ENCODE measurements at regions not wholly inside any gene's neighbourhood (a gene's known extent, or its start where the extent isn't known, plus 50 kb on each side); places are given as distances from the start of the nearest gene placed in this dataset.

DNA sequence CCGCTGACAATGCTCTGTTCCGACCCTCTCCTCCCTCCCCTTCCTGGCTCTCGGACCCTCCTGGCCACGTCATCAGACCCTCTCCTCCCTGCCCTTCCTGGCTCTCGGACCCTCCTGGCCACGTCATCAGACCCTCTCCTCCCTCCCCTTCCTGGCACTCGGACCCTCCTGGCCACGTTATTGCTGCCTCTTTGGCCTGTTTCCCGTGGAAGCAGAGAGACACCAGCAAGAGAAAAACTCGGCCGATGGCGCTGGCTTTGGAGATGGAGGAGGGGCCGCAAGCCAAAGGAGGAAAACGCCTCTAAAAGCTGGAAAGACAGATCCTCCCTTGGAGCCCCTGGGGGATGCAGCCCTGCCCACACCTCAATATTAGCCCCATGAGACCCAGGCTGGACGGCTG lies 463.3 kb downstream of the BRD1 start:
- no peak overlapping the region for H3K4me3 ChIP-seq (ENCODE audit: low read depth, low read length)
- POLR2A ChIA-PET = no interaction called here
- no peaks in the 10 kb centered on the region for H3K36me3 ChIP-seq (ENCODE audit: control insufficient read depth in 2 of 2, insufficient read depth in 1 of 2, low read length in 2 of 2)
- CTCF ChIA-PET = no interaction called here
- H3K27ac ChIP-seq (ENCODE audit: extremely low read depth, low read depth, low read length) = no peak overlapping the region
- no peaks in the 10 kb centered on the region for H3K4me1 ChIP-seq (ENCODE audit: control insufficient read depth, insufficient read depth, low read length)
- H3K9me3 ChIP-seq (ENCODE audit: control insufficient read depth, insufficient read depth, low read depth, low read length) = no peaks in the 10 kb centered on the region
- TF ChIP-seq ZNF214 (tag by site-specific recombination; IDR thresholded peaks at IDR 0.05; ENCODE audit: borderline replicate concordance) = no peak
- TF ChIP-seq, protein P1, sequence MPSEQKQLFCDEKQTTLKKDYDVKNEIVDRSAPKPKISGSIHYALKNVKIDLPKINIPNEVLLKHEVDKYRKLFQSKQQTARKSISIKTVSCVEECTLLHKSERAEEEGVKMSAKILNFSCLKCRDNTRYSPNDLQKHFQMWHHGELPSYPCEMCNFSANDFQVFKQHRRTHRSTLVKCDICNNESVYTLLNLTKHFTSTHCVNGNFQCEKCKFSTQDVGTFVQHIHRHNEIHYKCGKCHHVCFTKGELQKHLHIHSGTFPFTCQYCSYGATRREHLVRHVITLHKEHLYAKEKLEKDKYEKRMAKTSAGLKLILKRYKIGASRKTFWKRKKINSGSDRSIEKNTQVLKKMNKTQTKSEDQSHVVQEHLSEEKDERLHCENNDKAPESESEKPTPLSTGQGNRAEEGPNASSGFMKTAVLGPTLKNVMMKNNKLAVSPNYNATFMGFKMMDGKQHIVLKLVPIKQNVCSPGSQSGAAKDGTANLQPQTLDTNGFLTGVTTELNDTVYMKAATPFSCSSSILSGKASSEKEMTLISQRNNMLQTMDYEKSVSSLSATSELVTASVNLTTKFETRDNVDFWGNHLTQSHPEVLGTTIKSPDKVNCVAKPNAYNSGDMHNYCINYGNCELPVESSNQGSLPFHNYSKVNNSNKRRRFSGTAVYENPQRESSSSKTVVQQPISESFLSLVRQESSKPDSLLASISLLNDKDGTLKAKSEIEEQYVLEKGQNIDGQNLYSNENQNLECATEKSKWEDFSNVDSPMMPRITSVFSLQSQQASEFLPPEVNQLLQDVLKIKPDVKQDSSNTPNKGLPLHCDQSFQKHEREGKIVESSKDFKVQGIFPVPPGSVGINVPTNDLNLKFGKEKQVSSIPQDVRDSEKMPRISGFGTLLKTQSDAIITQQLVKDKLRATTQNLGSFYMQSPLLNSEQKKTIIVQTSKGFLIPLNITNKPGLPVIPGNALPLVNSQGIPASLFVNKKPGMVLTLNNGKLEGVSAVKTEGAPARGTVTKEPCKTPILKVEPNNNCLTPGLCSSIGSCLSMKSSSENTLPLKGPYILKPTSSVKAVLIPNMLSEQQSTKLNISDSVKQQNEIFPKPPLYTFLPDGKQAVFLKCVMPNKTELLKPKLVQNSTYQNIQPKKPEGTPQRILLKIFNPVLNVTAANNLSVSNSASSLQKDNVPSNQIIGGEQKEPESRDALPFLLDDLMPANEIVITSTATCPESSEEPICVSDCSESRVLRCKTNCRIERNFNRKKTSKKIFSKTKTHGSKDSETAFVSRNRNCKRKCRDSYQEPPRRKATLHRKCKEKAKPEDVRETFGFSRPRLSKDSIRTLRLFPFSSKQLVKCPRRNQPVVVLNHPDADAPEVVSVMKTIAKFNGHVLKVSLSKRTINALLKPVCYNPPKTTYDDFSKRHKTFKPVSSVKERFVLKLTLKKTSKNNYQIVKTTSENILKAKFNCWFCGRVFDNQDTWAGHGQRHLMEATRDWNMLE (tag by site-specific recombination; conservative IDR thresholded peaks at IDR 0.05; ENCODE audit: low read depth) = no peak
- no peak for TF ChIP-seq SCRT2 (tag by site-specific recombination; IDR thresholded peaks at IDR 0.05)
- TF ChIP-seq ZSCAN16 (tag by site-specific recombination; IDR thresholded peaks at IDR 0.05) = no peak
- TF ChIP-seq, protein P2, sequence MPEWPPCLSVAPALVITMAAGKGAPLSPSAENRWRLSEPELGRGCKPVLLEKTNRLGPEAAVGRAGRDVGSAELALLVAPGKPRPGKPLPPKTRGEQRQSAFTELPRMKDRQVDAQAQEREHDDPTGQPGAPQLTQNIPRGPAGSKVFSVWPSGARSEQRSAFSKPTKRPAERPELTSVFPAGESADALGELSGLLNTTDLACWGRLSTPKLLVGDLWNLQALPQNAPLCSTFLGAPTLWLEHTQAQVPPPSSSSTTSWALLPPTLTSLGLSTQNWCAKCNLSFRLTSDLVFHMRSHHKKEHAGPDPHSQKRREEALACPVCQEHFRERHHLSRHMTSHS (tag by site-specific recombination; IDR thresholded peaks at IDR 0.05) = no peak
- TF ChIP-seq, protein P3, sequence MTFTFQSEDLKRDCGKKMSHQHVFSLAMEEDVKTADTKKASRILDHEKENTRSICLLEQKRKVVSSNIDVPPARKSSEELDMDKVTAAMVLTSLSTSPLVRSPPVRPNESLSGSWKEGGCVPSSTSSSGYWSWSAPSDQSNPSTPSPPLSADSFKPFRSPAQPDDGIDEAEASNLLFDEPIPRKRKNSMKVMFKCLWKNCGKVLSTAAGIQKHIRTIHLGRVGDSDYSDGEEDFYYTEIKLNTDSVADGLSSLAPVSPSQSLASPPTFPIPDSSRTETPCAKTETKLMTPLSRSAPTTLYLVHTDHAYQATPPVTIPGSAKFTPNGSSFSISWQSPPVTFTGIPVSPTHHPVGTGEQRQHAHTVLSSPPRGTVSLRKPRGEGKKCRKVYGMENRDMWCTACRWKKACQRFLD (tag by site-specific recombination; IDR thresholded peaks at IDR 0.05) = no peak
- TF ChIP-seq TRIM28 (IDR thresholded peaks at IDR 0.05; ENCODE audit: borderline replicate concordance, low read length) = no peak
- no peak for TF ChIP-seq ZNF76 (tag by site-specific recombination; IDR thresholded peaks at IDR 0.05; ENCODE audit: borderline replicate concordance, low read depth)
- TF ChIP-seq ZNF354C (tag by site-specific recombination; IDR thresholded peaks at IDR 0.05; ENCODE audit: borderline replicate concordance, low read depth) = no peak

DNA sequence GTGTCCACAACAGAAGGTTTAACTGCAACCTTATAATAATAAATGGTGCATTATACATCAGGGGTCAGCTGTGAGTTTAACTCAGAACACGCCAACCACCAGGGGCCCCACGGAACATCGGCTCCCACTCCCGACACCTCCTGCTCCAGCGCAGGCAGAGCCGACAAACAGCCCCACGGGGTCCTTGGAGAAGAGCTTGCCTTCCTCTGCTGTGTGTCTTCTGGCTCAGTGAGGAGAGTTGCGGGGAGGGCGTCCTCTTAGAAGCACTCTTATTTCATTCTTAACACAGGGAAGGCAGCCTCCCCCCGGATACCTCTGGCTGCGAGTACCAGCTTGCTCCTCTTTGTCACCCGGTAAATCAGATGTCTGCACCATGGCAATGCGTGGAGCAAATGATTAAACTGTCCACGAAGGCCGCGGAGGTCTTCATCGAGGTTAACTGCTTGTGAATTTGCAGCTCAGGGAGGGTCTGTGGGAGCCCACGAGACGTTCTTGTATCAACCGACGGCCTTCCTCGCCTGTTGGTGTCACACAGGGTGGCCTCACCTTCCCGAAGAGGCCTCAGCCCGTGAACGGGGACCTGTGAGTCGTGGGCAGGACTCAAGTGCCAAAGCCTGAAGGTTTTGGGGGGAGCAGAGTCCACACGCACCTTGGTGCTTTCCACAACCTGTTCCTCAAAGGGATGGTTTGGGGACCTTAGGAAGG lies 464.0 kb downstream of the BRD1 start:
- ChIA-PET POLR2A (no interaction called here), CTCF (interaction anchor here (0.7 kb wide), 1 partner anchor 94 kb away, joined by 3 read pairs; no protein-coding TSS in a partner anchor)
- H3K27ac ChIP-seq (ENCODE audit: extremely low read depth, low read depth, low read length) = no peak overlapping the region
- H3K4me3 ChIP-seq (ENCODE audit: low read depth, low read length) = no peak overlapping the region
- no peaks in the 10 kb centered on the region for H3K4me1 ChIP-seq (ENCODE audit: control insufficient read depth, insufficient read depth, low read length)
- TF ChIP-seq ZNF830 (tag by site-specific recombination; IDR thresholded peaks at IDR 0.05; ENCODE audit: low read depth) (no peak), ZNF114 (tag by site-specific recombination; IDR thresholded peaks at IDR 0.05) (no peak), ZNF169 (tag by site-specific recombination; IDR thresholded peaks at IDR 0.05) (no peak), ZNF621 (tag by site-specific recombination; IDR thresholded peaks at IDR 0.05) (no peak), ZNF670 (tag by site-specific recombination; IDR thresholded peaks at IDR 0.05; ENCODE audit: low read depth) (no peak), ZNF843 (tag by site-specific recombination; IDR thresholded peaks at IDR 0.05) (no peak), ZNF48 (tag by site-specific recombination; IDR thresholded peaks at IDR 0.05) (no peak), EGR2 (tag by site-specific recombination; IDR thresholded peaks at IDR 0.05; ENCODE audit: low read depth) (no peak), YY2 (tag by site-specific recombination; IDR thresholded peaks at IDR 0.05) (no peak), ZNF660 (tag by site-specific recombination; IDR thresholded peaks at IDR 0.05) (no peak), ZFP69B (tag by site-specific recombination; IDR thresholded peaks at IDR 0.05) (no peak), ZNF2 (tag by site-specific recombination; IDR thresholded peaks at IDR 0.05) (no peak), ZNF623 (tag by site-specific recombination; IDR thresholded peaks at IDR 0.05) (no peak), ZNF112 (tag by site-specific recombination; IDR thresholded peaks at IDR 0.05) (no peak), ZNF473 (tag by site-specific recombination; IDR thresholded peaks at IDR 0.05) (no peak), ZNF146 (tag by site-specific recombination; IDR thresholded peaks at IDR 0.05) (no peak)
- no peaks in the 10 kb centered on the region for H3K36me3 ChIP-seq (ENCODE audit: control insufficient read depth in 2 of 2, insufficient read depth in 1 of 2, low read length in 2 of 2)
- no peaks in the 10 kb centered on the region for H3K9me3 ChIP-seq (ENCODE audit: control insufficient read depth, insufficient read depth, low read depth, low read length)
